ENCODE measurements at regions not wholly inside any gene's neighbourhood (a gene's known extent, or its start where the extent isn't known, plus 50 kb on each side); places are given as distances from the start of the nearest gene placed in this dataset.

GRCh38 chrX:39248330-39248729 lies 447.1 kb downstream of the MID1IP1 start (continued):
- TF ChIP-seq ZBTB33 (IDR thresholded peaks at IDR 0.05; ENCODE audit: borderline replicate concordance, low read depth) (no peak), SMC3 (IDR thresholded peaks at IDR 0.05; ENCODE audit: low read depth, low read length) (no peak), EP300 (IDR thresholded peaks at IDR 0.05; ENCODE audit: borderline replicate concordance in 1 of 2, low read depth in 1 of 2, low read length in 1 of 2) (no peak)

GRCh38 chrX:39249999-39250398 lies 448.7 kb downstream of the MID1IP1 start:
- TF ChIP-seq CHD2 (IDR thresholded peaks at IDR 0.05; ENCODE audit: low read length, partially characterized antibody) (no peak), MAX (IDR thresholded peaks at IDR 0.05; ENCODE audit: low read depth) (no peak), MXI1 (IDR thresholded peaks at IDR 0.05; ENCODE audit: low read depth, low read length) (no peak), YY1 (IDR thresholded peaks at IDR 0.05; ENCODE audit: low read depth) (no peak), REST (IDR thresholded peaks at IDR 0.05; ENCODE audit: low read depth, low read length) (no peak), GABPA (IDR thresholded peaks at IDR 0.05; ENCODE audit: low read depth) (no peak), NFIC (IDR thresholded peaks at IDR 0.05; ENCODE audit: borderline replicate concordance) (no peak), FOXJ3 (CRISPR knock-in tag; IDR thresholded peaks at IDR 0.05) (no peak), JUND (IDR thresholded peaks at IDR 0.05) (no peak), EZH2phosphoT487 (IDR thresholded peaks at IDR 0.05; ENCODE audit: borderline replicate concordance, low read depth) (no peak), RAD21 (IDR thresholded peaks at IDR 0.05; ENCODE audit: low read length) (no peak), SIN3A (IDR thresholded peaks at IDR 0.05; ENCODE audit: borderline replicate concordance, low read depth, low read length) (no peak), SMC3 (IDR thresholded peaks at IDR 0.05; ENCODE audit: low read depth, low read length) (no peak), TEAD4 (IDR thresholded peaks at IDR 0.05; ENCODE audit: borderline replicate concordance, insufficient read depth) (no peak), POLR2AphosphoS5 (IDR thresholded peaks at IDR 0.05; ENCODE audit: low read depth, low read length) (no peak), PBX3 (IDR thresholded peaks at IDR 0.05) (no peak)
- no peaks in the 10 kb centered on the region for H3K27me3 ChIP-seq (ENCODE audit: insufficient read depth)
- ChIA-PET CTCF (interaction anchor here (0.8 kb wide), 1 partner anchor 16 kb away, joined by 3 read pairs; no protein-coding TSS in a partner anchor), POLR2A (no interaction called here)
- no peak overlapping the region for H3K27ac ChIP-seq (ENCODE audit: low read depth in 2 of 2, low read length in 1 of 2)
- H4K20me1 ChIP-seq (ENCODE audit: insufficient read depth): no peaks in the 10 kb centered on the region
- H3K9ac ChIP-seq: no peak overlapping the region
- no peaks in the 10 kb centered on the region for H3K79me2 ChIP-seq (ENCODE audit: insufficient read depth)
- H2AFZ ChIP-seq (ENCODE audit: low read depth): no peak overlapping the region
- H3K36me3 ChIP-seq (replicated peaks in 1 of 2; ENCODE audit: control insufficient read depth in 1 of 2, insufficient read depth in 2 of 2, low read length in 1 of 2): no peaks in the 10 kb centered on the region
- no peaks in the 10 kb centered on the region; a peak in 1 of 4 replicates for H3K4me1 ChIP-seq (ENCODE audit: control insufficient read depth in 1 of 2, insufficient read depth in 2 of 2, low read depth in 1 of 2, low read length in 1 of 2)
- no peaks in the 10 kb centered on the region for H3F3A ChIP-seq (replicated peaks; ENCODE audit: insufficient read depth)
- DNase-seq: no peak
- no peaks in the 10 kb centered on the region for H3K9me3 ChIP-seq
- H3K4me3 ChIP-seq (ENCODE audit: low read depth in 2 of 2, low read length in 1 of 2): no peak overlapping the region
- no peak overlapping the region for H3K4me2 ChIP-seq
- H3K9me2 ChIP-seq: no peaks in the 10 kb centered on the region
